ENCODE measurements at regions not wholly inside any gene's neighbourhood (a gene's known extent, or its start where the extent isn't known, plus 50 kb on each side); places are given as distances from the start of the nearest gene placed in this dataset.

- no peak for TF ChIP-seq ATF6 (CRISPR knock-in tag; IDR thresholded peaks at IDR 0.05)
- no peak for TF ChIP-seq AR (CRISPR knock-in tag; IDR thresholded peaks at IDR 0.05)
- no peak for TF ChIP-seq NFYB (CRISPR knock-in tag; conservative IDR thresholded peaks at IDR 0.05; ENCODE audit: low read depth)
Observed at GRCh38 chr18:64288432-64288831, 139.5 kb upstream of the LINC00305 start (continued).

- Mint-ChIP-seq H3K27ac (no peak overlapping the region), H3K4me3 (no peak overlapping the region)
Observed at GRCh38 chr18:64287926-64288325, 139.0 kb upstream of the LINC00305 start.

More at GRCh38 chr18:64287926-64288325, 139.0 kb upstream of the LINC00305 start:
- POLR2A ChIA-PET, result no interaction called here
- CTCF ChIA-PET, result no interaction called here
- ATAC-seq, result no peak
- H3K4me1 Mint-ChIP-seq, result 0 out of 2 replicates have a peak, but pooled peaks cover 2% of the 10 kb centered on the region
- H3K36me3 Mint-ChIP-seq, result peaks cover 21% of the 10 kb centered on the region
- H3K9me3 Mint-ChIP-seq, result peaks cover 29% of the 10 kb centered on the region
- no peaks in the 10 kb centered on the region; the same call in 1 of the 2 replicates for H3K27me3 Mint-ChIP-seq (ENCODE audit: low read depth)
- DNase-seq (ENCODE audit: low spot score), result no peak
- TF ChIP-seq ZSCAN18 (CRISPR knock-in tag; IDR thresholded peaks at IDR 0.05) (no peak), CBFB (CRISPR knock-in tag; IDR thresholded peaks at IDR 0.05; ENCODE audit: low read depth) (no peak), ATF2 (CRISPR knock-in tag; IDR thresholded peaks at IDR 0.05; ENCODE audit: borderline replicate concordance, low read depth) (no peak), MAX (CRISPR knock-in tag; IDR thresholded peaks at IDR 0.05) (no peak), ZNF512 (CRISPR knock-in tag; IDR thresholded peaks at IDR 0.05; ENCODE audit: borderline replicate concordance) (no peak), MLX (CRISPR knock-in tag; IDR thresholded peaks at IDR 0.05) (no peak), FOXP4 (CRISPR knock-in tag; IDR thresholded peaks at IDR 0.05) (no peak), STAT6 (CRISPR knock-in tag; conservative IDR thresholded peaks at IDR 0.05; ENCODE audit: low read depth) (no peak), GTF2I (CRISPR knock-in tag; conservative IDR thresholded peaks at IDR 0.05) (no peak), TCF7 (CRISPR knock-in tag; IDR thresholded peaks at IDR 0.05; ENCODE audit: low read depth) (no peak), TEAD4 (CRISPR knock-in tag; IDR thresholded peaks at IDR 0.05) (no peak), ZNF317 (CRISPR knock-in tag; IDR thresholded peaks at IDR 0.05; ENCODE audit: borderline replicate concordance, low read depth) (no peak), ZNF219 (CRISPR knock-in tag; IDR thresholded peaks at IDR 0.05; ENCODE audit: borderline replicate concordance) (no peak), PRRX2 (CRISPR knock-in tag; IDR thresholded peaks at IDR 0.05) (no peak)
